Adipocyte (in vitro differentiated cells): ENCODE measurements at regions not wholly inside any gene's neighbourhood (a gene's known extent, or its start where the extent isn't known, plus 50 kb on each side); places are given as distances from the start of the nearest gene placed in this dataset.

Source experiments
- DNase-seq: peaks from one replicate; pipeline ENCODE4 v3.0.0-alpha.2; 2015; ENCODE audit warnings: low read depth
- H3K27me3 ChIP-seq: replicated peaks from 2 replicates; pipeline ENCODE4 v1.7.0; 2013; ENCODE audit warnings: mild to moderate bottlenecking, low read length, moderate library complexity; ENCODE audit not compliant: control insufficient read depth, insufficient read depth
- H3K36me3 ChIP-seq: 2 replicates; pipeline ENCODE4 v1.7.0; 2013; ENCODE audit warnings: low read length, mild to moderate bottlenecking, moderate library complexity; ENCODE audit not compliant: control insufficient read depth, insufficient read depth, severe bottlenecking
- H3K4me1 ChIP-seq: 2 replicates; pipeline ENCODE4 v1.7.0; 2013; ENCODE audit warnings: mild to moderate bottlenecking, low read length, moderate library complexity; ENCODE audit not compliant: control insufficient read depth, insufficient read depth
- H3K4me3 ChIP-seq: 2 replicates; pipeline ENCODE4 v1.7.0; 2013; ENCODE audit warnings: mild to moderate bottlenecking, low read length, moderate library complexity
- H3K9ac ChIP-seq: 2 replicates; pipeline ENCODE4 v1.7.0; 2013; ENCODE audit warnings: mild to moderate bottlenecking, low read length, moderate library complexity
- H3K9me3 ChIP-seq: 2 replicates; pipeline ENCODE4 v1.7.0; 2013; ENCODE audit warnings: mild to moderate bottlenecking, low read length, moderate library complexity; ENCODE audit not compliant: control insufficient read depth

- no peak overlapping the region for H3K4me3 ChIP-seq
- peaks cover 33% of the 10 kb centered on the region for H3K27me3 ChIP-seq
- H3K36me3 ChIP-seq = no peaks in the 10 kb centered on the region
- no peak overlapping the region for H3K9ac ChIP-seq
- DNase-seq = no peak
- peaks cover 20% of the 10 kb centered on the region for H3K9me3 ChIP-seq
- no peaks in the 10 kb centered on the region for H3K4me1 ChIP-seq
Measured at GRCh38 chr1:30295674-30296073, 427.7 kb downstream of the MATN1 start.

DNA sequence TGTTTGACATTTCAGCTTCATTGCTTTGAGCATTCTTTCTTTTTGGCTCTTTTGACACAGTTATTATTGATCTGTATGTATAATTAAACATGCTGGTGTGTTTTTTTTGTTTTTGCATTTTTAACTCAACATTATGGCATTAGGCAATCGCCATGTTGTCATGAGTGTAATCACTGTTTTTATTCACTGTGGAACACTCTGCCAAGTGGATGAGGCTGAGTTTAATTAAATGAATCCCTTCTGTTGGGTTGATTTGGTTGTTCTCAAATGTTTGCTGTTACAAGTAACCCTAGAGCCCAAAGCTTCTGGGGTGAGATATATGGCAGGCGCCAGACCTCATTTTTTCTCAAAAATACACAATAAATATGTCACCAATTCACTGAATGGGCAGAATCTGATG, 428.1 kb downstream of the MATN1 start:
- Histone ChIP-seq H3K4me1 (no peaks in the 10 kb centered on the region), H3K9me3 (peaks cover 20% of the 10 kb centered on the region), H3K36me3 (no peaks in the 10 kb centered on the region), H3K9ac (no peak overlapping the region), H3K4me3 (no peak overlapping the region), H3K27me3 (peaks cover 33% of the 10 kb centered on the region)
- DNase-seq = no peak

DNA sequence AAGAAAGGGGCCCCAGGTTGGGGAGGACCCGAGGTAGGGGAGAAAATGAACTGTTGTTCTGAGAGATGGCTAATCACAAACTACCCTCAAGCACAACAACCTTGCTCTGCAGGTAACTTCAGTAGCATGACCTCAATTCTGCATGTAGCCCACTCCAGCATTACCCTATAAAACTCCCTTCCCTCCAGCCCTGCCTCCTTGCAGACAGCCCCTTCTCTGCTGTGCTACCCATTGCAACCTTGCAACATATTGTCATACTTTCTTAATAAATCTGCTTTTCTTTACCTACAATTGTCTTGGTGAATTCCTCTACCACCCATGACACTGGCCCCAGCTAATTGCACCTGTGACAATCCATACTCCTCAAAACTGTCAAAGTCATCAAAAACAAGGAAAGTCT, 428.9 kb downstream of the MATN1 start:
- Histone ChIP-seq H3K36me3 (no peaks in the 10 kb centered on the region), H3K27me3 (peaks cover 34% of the 10 kb centered on the region), H3K4me3 (no peak overlapping the region), H3K4me1 (no peaks in the 10 kb centered on the region), H3K9me3 (peaks cover 20% of the 10 kb centered on the region), H3K9ac (no peak overlapping the region)
- no peak for DNase-seq

GRCh38 chr1:30292451-30292850, 430.9 kb downstream of the MATN1 start:
- peaks cover 16% of the 10 kb centered on the region for H3K9me3 ChIP-seq
- peaks cover 48% of the 10 kb centered on the region for H3K27me3 ChIP-seq
- no peak overlapping the region for H3K9ac ChIP-seq
- no peak overlapping the region for H3K4me3 ChIP-seq
- no peaks in the 10 kb centered on the region for H3K4me1 ChIP-seq
- no peak for DNase-seq
- H3K36me3 ChIP-seq = no peaks in the 10 kb centered on the region

DNA sequence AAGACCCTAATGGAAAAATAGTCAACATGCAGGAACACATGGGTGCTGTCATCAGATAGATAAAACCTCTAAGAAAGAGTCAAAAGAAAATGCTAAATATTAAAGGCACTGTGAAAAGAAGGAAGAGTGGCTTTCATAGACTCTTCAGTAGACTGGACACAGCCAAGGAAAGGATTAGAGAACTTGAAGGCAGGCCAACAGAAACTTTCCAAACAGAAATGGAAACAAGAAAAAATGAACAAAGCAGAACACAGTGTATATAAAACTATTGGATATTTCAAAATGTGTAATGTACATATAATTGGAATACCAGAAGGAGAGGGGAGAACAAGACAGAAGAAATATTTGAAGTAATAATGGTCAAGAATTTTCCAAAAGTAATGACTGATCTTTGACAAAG, 431.9 kb downstream of the MATN1 start:
- no peak for DNase-seq
- no peak overlapping the region for H3K9ac ChIP-seq
- peaks cover 11% of the 10 kb centered on the region for H3K9me3 ChIP-seq
- H3K4me1 ChIP-seq = no peaks in the 10 kb centered on the region
- H3K36me3 ChIP-seq = no peaks in the 10 kb centered on the region
- peaks cover 45% of the 10 kb centered on the region for H3K27me3 ChIP-seq
- no peak overlapping the region for H3K4me3 ChIP-seq

GRCh38 chr1:30290581-30290980, 432.8 kb downstream of the MATN1 start:
- H3K27me3 ChIP-seq = peaks cover 45% of the 10 kb centered on the region
- no peak for DNase-seq

GRCh38 chr1:30287976-30288375, 435.4 kb downstream of the MATN1 start:
- Histone ChIP-seq H3K36me3 (no peaks in the 10 kb centered on the region), H3K4me1 (no peaks in the 10 kb centered on the region), H3K9me3 (peaks cover 4% of the 10 kb centered on the region), H3K27me3 (peaks cover 44% of the 10 kb centered on the region), H3K4me3 (no peak overlapping the region), H3K9ac (no peak overlapping the region)
- no peak for DNase-seq

More at GRCh38 chr1:30290581-30290980, 432.8 kb downstream of the MATN1 start:
- Histone ChIP-seq H3K4me3 (no peak overlapping the region), H3K9me3 (peaks cover 11% of the 10 kb centered on the region), H3K36me3 (no peaks in the 10 kb centered on the region), H3K4me1 (no peaks in the 10 kb centered on the region), H3K9ac (no peak overlapping the region)

DNA sequence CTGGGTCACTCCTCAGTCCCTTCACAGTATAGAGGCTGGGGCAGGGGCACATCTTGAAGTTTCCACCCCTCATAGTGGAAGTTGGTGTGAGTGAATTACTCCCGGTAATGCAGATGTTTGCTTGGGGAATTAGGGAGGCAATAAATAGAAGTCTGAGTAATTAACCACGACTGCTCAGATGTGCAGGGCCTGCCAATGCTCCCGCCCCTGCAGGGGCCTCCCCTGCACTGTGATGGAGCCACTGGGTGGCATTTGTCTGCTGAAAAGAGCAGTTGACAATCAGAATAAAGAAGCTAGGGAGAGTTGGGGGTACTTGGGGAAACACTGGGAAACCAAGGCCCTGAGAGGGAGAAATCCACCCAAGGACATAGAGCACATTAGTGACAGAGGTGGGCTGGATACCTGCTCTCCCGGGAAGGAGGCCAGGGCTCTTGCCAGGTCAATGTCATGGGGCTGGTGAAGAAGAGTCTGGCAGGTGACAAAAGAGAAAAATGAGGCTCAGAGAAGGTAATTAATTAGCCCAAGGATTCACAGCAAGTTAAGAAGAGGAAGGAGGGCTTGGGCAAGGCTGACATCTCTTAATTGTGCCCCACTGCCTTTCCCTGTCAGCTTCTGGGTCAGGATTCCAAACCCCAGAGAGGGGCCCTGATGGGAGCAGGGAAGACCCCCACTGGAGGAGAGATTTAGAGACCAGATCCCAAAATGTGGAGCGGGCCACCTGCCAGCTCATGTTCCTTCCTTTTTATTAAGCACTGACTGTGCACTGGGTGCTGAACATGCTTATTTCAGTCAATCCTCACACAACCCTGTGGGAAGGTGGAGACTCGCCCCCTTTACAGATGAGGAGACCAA, 436.2 kb downstream of the MATN1 start:
- H3K9ac ChIP-seq = no peak overlapping the region
- H3K4me3 ChIP-seq = no peak overlapping the region
- DNase-seq = no peak
- H3K36me3 ChIP-seq = no peaks in the 10 kb centered on the region
- H3K9me3 ChIP-seq = peaks cover 4% of the 10 kb centered on the region
- no peaks in the 10 kb centered on the region for H3K4me1 ChIP-seq
- peaks cover 38% of the 10 kb centered on the region for H3K27me3 ChIP-seq

DNA sequence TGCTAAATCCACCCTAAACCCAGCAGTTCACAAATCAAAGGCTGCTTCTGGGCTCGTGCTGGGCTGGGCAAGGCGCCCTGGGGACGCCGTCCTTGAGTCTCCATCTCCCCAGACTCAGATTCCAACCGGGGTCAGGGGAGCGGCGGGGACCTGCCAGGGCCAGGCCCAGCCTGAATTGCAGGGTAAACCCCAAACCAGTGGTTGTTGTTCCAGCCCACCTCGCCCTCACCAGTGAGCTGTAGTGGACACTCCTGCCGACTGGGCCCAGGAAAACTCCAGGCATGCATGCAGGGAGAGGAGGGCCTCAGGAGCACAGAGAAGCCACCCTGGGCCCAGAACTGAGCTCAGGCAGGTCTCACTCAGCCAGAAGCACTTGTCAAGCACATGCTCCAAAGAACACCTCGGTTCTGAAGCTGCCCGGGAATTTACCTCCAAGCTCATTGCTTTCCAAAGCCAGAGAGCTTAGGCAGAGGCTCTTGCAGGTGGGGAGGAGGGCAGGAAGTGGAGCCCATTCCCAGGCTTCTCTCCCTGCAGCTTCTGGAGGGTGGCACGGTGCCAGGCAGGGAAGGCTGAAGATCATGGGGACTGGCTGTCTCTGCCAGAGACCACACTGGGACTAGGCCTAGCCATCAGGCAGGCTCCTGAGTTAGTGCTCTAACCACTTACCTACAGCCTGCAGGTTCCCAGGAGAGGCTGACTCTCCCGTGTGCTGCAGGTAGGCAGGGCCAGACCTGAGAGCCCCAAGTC, 437.0 kb downstream of the MATN1 start:
- Histone ChIP-seq H3K27me3 (peaks cover 30% of the 10 kb centered on the region), H3K9ac (no peak overlapping the region), H3K4me1 (no peaks in the 10 kb centered on the region), H3K36me3 (no peaks in the 10 kb centered on the region), H3K9me3 (peaks cover 4% of the 10 kb centered on the region), H3K4me3 (no peak overlapping the region)
- no peak for DNase-seq

- Histone ChIP-seq H3K27me3 (peaks cover 29% of the 10 kb centered on the region), H3K36me3 (no peaks in the 10 kb centered on the region), H3K4me3 (no peak overlapping the region), H3K9me3 (peaks cover 4% of the 10 kb centered on the region), H3K4me1 (no peaks in the 10 kb centered on the region), H3K9ac (no peak overlapping the region)
- no peak for DNase-seq
Measured at GRCh38 chr1:30285501-30285932, 437.9 kb downstream of the MATN1 start.

DNA sequence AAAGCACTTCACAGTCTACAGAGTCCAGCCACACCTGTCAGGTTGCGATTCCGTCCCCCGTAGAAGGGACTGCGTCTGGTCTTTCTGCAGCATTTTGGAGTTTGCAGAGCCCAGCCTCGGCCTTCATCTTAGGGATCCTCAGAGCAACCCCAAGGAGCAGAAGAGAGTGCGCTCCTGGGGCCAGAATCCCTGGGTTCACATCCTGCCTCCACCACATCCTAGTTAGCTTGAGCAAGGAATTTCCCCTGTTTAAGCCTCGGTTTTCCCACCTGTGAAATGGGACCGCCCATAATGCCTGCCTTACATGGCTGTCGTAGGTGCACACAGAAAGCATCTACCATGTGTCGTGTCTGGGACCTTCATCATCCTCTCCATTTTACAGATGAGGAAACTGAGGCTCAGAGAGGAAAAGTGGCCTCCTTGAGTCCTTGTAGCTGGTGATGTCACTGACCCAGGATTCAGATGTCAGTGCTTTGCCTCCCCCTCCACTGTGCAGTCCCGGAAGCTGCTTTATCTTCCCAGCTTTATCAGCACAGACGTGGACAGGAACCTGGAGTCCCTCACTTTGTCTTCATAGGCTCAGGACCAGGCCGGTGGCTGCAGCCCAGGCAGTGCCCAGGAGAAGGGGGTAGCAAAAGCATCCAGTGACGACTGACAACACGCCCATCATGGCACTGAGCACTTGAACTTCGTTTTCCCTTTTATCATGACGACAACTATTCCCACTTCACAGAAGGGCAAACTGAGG, 438.5 kb downstream of the MATN1 start:
- Histone ChIP-seq H3K27me3 (peaks cover 29% of the 10 kb centered on the region), H3K4me1 (no peaks in the 10 kb centered on the region), H3K4me3 (no peak overlapping the region), H3K9me3 (peaks cover 4% of the 10 kb centered on the region), H3K36me3 (no peaks in the 10 kb centered on the region), H3K9ac (no peak overlapping the region)
- no peak for DNase-seq
